Germinal center (tissue), 1 donor: ENCODE measurements at regions not wholly inside any gene's neighbourhood (a gene's known extent, or its start where the extent isn't known, plus 50 kb on each side); places are given as distances from the start of the nearest gene placed in this dataset.

Source experiments
- DNase-seq: peaks from one replicate; pipeline ENCODE4 v3.0.0; 2012; ENCODE audit warnings: mixed read lengths, low spot score

DNA sequence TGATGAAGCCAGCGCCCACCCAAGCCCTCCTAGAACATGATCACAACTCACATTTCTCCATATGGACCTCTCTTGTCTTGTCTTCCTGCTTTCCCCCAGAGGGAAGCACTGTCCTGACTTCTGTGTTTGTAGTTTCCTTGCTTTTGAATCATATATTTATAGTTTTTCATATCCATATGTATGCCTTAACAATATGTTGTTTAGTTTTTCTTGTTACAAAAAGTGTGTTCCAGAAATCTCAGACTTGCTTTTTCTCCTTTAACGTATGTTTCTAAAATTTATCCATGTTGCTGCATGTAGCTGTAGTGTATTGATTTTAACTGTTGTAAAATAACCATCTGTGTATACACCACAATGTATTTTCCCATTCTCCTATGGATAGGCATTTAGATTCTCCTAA lies 182.0 kb upstream of the SMIM23 start:
- DNase-seq: no peak

DNA sequence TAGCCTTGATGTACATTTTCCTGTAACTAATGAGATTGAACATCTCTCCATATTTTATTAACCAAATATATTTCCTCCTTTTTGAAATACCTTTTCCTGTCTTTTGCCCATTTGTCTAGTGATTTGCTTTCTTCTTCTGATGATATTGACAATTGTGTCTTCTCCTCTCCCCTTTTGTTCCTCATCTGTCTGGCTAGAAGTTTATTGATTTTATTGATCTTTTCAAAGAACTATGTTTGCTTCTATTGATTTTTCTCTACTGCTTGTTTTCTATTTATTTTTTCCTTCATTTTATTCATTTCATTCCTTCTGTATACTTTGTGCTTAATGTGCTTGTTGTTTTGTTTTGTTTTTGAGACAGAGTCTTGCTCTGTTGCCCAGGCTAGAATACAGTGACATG lies 181.4 kb upstream of the SMIM23 start:
- no peak for DNase-seq

DNA sequence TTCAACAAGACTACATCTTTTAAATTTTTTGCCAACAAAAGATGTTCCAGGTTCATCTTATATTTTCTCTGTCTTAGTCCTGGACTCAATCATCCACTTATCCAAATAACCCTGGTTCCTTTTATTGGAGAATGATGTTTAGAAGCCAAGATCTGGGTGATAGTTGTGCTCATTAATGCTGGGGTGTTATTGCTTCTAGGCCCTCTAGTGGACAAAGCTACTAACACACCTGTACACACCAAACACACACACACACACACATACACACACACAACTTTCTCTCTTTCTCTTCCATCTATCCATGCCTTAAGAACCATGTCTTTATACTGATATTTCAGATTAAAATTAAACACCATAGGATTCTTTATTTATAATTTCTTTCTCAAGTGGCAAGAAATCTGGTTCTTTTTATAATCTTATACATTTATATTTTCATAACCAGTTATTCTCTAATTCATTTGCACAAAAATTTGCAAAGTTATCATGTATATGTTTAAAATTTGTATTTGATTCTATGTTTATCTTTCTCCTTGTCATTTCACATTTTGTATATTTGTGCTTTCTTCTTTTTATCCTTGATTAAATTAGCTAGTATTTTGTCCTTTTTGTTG lies 179.1 kb upstream of the SMIM23 start:
- DNase-seq: no peak

DNA sequence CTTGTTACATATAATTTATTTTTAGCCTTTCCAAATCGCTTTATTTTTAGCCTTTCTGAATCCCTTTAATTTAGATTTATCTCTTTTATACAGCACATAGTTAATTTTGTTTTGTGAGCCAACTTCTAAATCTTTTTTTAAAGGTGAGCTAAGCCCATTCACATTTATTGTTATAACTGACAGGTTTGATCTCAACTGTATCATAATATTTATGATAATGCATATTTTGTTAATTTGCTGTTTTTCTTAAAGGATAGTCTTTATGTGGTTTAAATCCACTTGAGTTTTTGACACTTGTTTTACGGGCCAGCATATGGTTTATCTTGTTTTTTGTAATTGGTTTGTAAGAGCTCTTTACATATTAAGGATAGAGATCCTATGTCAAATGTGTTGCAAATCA lies 177.8 kb upstream of the SMIM23 start:
- DNase-seq: no peak

DNA sequence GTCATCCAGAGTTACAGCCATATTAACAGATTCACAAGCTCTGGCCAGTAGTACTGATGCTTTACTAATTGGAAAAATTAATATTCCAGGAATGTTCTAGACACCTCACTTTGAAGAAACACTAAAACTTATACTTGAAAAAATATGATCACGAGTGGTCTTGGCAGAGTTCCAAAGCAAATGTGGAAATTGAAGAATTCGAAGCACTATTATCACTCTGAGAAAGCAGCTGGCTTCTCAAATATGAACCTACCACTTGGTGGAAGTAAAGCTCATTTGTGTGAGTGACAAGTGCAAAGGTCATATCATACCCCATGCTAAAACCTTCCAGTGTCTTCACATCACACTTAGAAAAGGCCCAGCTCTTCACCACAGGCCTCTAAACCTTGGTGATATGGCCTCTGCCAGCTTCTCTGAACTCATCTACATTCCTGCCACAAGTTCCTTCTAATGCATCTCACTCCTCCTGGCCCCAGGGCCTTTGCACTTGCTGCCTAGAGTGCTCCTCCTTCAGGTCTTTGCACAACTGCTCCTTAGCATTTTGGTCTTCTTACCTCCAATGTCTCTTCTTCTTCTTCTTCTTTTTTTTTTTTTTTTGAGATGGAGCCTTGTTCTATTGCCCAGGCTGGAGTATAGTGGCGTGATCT lies 175.7 kb upstream of the SMIM23 start:
- no peak for DNase-seq

DNA sequence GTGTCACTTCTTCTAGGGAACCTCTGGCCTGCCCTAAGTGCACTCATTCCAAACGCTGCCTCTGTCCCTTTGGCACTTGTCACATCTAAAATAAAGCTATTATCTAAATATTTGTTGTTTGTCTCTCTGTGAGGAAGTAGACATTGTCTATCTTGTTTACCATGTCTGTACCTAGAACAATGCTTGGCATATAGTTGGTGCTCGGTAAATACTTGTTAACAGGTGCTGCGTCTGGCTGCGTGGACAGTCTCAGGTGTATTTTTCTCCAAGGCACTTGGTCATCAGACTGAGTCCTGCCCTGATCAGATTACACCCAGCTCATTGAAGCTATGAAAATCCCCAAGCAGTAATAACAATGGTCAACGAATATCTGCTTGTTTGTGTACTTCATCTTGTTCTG lies 174.9 kb upstream of the SMIM23 start:
- DNase-seq: no peak

DNA sequence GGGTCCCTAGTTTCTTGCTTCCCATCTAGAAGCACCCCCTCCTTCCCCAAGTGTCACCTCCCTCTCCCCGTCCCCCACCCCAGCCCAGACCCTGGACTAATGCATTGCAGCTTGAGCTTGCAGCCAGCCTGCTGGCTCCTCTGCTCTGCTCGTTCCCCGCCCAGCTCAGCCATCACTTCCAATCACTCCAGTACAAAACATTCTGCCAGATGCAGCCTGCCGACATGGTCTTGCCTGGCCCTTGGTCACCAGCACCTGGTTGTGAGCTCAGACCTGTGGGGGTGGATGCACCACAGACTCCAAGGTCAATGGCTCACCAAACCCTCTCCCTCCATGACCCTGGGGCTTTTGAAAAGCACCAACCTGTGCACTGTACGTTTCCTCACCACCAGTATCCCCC lies 172.9 kb upstream of the SMIM23 start:
- no peak for DNase-seq

DNA sequence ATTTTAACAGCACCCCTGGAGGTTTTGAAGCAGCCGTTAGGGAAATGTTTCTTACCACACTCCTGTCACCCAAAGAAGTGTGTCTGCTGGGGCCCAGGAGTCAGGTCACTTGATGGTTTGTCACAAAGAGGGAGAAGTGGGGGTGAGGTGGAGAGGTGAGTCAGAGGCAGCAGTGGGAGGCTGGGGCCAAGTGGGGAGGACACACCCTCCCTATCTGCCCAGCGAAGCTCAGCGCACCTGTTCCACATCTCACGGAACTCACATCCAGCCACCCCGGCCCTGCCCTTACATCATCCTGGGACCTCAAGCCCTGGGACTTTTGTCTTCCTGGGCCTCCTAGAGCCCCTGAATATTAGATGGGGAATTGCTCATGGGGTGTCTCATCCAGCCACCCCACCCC lies 171.1 kb upstream of the SMIM23 start:
- DNase-seq: no peak

DNA sequence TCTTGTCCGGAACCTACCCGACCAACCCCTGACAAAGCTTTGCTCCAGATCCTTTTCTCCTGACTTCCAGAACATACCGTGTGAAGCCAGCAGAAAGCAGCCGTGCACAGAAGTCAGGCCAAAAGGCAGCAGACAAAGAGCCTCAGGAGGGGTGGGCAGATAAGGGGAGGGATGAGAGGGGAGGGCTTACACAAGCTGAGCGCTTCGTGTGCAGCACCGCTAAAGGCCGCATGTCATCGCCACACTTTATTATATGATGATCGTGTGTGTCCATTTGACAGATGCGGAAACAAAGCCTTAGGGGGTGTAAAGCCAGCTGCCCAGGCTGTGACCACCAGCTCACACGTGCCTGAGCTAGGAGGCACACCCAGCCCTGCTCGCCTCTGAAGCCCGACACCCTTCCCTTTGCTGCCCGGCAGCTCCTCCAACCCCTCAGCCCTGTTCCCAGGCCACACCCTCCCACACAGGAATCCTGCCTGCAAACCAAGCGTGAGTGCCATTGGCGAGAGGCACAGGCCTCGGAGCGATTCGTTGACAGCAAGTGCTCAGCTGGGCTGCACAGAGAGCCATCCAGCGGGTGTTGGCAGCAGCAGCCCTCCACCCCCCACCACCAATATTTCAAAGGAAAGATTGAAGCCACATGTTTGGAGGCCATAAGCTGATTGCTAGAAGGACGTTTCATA lies 170.5 kb upstream of the SMIM23 start:
- DNase-seq: no peak

DNA sequence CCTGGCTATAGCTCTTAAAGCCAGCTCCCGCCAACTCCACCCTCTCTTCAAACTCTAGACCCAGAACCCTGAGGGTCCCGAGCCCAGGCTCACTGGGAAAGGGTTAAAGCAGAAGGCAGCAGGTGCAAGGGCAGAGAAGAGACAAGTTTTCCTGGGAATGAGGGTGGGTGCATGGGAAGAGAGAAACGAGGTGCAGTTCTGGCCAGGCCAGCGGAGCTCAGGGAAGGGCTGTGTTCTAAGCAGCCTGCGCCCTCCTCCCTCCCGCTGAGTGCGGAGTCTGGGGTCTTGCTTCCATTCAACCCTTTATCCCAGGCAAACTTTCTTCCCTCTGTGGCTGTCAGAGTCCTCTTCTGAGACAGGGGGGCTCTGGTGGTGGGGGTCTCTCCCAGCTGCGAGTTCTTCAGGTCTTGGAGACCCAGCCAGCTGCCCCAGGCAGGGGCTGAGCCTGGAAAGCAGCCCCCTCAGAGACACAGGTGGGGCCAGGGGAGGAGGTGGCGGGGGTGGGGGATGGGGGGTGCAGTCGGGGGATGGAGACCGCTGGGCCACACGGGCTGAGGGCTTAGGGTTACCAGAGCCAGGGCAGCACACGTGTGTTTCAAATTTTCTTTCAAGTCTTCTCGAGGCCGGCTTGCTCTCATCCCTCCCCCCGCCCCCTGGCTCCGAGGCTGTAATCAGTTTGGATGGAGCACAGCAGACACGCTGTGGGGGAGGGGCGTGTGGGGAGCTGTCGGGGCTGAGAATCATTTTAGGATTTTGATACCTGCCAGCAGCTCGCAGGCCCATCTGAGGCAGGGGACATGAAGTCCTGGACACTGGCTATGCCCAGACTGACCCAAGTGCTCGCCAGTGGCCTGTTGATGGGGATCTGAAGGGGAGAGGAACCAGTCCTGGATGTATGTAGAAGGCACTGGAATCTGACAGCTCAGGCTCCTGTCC lies 169.6 kb upstream of the SMIM23 start:
- DNase-seq: no peak

DNA sequence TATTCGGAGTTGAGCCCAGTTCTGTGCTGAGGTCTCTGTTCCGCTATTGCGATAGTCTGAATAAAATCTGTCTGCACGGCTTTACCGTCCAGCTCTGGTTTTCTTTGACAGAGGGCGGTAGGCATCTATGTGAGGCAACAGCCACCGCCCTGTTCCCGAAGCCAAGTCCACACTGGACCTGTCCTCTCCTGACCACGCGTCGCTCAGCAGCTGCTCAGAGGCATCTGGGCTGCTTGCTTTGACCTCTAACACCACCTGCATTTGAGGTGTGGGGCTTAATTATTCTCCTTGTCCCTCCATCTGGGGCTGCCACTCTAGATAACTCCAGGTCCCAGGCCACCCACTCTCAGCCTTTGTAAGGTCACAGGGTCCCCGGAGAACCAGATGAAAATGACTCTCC lies 168.4 kb upstream of the SMIM23 start:
- no peak for DNase-seq

DNA sequence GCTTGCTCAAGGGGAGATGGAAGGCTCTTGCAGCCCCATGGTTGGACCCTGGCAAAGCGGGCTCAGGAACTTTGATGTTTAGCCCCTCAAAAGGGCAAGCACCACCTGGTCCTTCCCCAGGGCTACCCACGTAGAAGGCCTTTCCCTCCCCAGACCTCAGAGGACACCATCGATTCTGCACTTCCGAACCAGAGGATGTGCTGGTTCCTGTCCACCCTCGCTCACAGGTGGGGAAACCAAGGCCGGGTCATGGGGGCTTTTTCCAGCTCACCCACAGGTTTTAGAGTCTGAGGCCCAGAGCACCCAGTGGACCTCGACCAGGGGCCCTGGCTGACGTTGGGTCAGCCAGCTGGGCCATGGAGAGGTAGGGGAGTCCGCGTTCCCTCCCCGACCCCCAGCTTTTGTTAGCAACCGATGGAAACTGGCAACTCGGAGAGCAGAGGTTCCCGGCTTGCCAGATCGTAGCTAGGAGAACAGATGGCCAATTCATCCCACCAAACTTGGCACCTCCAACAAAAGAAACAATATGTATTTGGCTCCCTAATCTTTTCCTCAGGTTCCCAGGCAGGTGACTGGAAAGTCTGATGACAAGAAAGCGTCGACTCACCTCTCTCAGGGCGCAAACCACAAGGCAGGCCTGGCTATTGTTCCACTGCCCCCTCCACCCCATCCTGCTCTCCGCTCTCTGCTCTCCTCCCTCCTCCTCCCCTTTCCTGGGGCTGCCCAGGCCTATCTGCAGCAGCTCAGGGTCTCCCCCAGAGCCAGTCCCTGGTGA lies 167.6 kb upstream of the SMIM23 start:
- no peak for DNase-seq

DNA sequence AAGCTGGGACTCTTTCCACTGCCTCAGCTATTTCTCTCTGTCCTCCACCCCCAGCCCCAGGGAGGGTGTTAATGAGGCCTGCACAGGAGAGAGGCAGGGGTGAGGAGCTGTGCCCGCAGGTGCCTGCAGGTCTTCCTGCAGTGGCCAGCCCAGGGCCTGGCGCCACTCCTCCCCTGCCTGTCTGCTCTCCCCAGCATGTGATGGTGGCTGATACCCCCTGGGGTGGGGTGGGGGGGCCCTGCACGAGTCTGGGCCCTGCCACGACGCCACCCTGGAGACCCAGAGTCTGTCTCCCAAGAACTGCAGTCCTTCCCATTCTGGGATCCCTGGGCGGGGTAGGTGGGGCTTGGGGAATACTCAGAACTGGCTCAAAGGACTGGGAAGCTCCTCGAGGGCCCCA lies 166.4 kb upstream of the SMIM23 start:
- no peak for DNase-seq

DNA sequence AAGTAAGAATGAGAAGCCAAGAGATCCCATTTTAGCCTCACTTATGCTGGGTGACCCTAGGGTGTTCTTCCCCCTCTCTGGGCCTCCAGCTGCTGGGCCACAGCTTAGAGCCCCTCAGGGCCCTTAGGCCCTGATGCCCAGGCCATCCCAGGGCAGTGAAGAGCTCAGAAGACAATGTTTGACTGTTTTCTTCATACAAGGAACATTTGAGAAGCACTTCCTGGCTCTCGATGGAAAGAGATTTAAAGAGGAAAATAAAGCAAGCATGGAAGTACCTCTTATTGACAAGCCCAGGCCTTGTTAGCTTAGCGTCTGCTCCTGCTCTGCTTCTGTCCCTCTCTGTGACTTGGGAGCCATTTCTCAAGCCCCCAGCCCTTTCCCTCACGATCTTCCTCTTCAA lies 165.9 kb upstream of the SMIM23 start:
- no peak for DNase-seq

DNA sequence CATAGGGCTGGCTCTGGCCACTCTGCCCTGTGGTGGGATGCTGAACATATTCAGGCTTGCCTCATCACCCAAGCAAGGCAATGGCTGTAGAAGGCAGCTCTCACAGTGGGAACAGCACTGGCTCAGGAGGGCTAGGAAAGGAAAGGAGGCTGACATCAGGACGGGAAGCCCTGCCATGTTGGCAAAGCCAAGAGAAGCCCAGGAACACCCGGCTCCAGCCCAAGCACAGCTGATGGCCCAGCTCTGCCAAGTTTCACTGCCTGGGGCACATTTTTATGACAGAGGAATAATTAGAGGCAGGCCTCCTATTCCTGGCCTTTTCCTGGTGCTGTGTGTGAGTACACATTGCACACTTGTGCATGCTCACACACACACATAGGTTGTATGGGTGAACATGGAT lies 163.6 kb upstream of the SMIM23 start:
- no peak for DNase-seq

DNA sequence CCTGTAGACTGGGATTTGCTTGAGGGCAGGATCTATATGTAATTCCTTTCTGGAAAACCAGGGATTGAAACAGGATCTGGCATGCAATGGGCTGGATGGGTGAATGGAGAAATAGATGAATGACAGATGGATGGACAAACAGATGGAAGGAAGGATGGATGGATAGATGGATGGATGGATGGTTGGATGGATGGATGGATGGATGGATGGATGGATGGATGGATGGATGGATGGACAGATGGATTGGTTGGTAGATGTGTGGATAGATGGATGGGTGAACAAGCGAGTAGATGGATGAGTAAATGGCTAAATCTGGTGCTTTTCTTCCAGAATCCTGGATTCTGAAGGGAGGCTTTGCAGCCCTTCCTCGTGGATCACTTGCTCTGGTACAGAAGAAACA lies 162.5 kb upstream of the SMIM23 start:
- no peak for DNase-seq

DNA sequence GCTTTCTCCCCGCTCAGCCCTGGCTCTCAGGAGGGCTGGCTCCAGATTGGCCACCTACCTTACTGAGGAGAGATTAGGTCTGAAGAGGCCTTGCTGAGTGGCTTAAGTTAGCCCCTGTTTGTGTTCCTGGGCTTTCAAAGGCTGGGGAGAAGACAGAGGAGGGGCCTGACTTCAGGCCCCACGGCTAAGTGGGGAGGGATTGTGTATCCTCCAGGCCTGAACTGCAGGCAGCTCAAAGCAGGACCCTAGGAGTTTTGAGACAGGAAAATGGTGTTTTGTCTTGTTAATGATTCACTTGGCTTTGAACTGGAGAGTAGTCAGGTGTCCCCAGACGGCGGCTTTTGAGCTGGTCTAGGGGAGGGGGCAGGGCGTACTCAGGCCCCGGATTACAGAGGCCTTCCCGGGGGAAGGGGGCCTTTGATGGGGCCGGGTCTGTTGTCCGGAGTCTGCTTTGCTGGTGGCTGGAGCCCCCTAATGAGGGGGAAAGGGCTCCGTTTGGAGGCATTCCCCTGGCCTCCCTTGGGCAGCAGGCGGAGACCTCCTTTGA lies 162.0 kb upstream of the SMIM23 start:
- no peak for DNase-seq

DNA sequence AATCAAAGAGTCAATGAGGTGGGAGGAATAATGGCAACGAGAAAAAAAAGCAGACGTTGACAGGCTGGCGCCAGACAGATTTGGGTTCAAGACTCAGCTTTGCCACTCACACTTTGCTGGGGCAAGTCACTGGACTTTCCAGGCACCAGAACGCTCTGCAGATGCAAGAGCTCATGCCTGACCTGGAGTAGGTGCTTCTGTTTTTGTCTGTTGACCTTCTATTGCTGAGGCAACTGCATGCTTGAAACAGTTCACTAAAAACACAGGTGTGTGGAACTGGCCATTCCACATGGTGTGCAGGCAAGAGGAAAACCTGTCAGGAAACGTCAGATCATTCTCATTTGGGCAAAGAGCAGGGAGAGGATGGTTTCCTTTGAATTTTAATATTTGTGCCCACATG lies 161.2 kb upstream of the SMIM23 start:
- no peak for DNase-seq

DNA sequence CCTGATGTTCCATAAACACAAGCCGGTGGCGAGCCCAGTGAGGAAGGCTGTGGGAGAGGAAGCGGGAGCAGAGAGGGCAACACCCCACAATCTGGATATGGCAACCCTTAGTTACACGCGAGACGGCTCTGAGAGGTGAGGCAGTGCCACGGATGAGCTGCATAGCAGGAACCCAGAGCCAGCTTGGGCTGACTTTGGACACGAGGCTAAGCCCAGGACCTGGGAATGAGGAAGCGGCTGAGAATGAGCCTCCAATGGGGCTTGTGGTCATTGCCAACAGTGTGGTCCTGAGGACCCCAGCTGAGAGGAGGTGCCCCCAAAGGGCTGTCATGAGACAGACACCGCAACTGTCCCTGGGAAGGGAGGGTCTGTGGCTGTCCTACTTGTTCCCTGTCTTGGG lies 160.0 kb upstream of the SMIM23 start:
- DNase-seq: no peak

DNA sequence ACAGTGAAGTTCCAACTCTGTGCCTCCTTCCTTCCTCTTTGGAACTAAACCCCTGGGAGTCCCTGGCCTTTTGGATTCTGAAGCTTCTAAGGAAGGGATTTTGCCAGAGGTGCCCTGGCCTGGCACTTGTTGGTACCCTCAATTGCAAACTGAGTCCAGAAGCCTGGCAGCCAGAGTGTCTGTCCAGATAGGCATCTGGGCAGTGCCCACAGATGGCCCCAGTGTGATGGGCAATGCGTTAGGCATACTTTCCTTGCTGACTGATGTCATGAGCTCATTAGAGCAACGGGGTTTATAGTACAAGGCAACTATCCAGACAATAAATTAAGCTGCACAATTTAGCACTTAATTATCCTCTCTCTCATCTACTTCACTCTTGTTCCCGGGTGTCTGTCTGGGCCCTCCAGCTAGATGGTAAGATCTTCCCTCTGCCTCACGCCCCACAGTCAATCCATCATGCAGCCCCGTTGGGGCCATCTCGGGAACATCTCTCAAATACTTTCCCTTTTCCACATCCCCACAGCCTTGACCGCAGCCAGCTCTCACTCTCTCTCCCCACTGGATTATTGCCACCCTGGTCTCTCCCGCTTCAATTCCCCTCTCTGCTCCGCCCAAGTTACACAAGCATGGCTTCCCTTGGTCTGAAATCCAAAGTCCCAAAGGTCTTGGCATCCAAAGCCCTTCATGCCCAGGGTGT lies 157.5 kb upstream of the SMIM23 start:
- no peak for DNase-seq

DNA sequence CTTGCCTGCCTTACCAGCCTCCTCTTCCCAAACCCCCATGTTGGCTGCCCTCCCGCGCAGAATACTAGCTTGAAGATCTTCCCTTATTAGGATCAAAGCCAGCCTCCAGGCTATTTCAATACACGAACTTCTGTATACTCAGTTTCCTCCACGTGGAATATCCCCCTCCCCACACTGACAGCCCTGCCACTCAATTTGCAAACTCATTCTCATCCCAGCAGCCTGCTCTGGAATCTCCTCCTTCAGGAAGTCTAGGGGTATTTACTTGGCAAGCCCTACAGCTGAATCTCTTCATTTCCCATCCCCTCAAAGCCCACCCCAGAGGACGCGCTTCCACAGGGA lies 157.0 kb upstream of the SMIM23 start:
- no peak for DNase-seq
